Mesodermal cell (in vitro differentiated cells): ENCODE measurements at regions not wholly inside any gene's neighbourhood (a gene's known extent, or its start where the extent isn't known, plus 50 kb on each side); places are given as distances from the start of the nearest gene placed in this dataset.

Experiments used
- H3K27ac ChIP-seq: 2 replicates; pipeline ENCODE4 v1.7.0; 2013; ENCODE audit warnings: mild to moderate bottlenecking, low read depth, low read length, moderate library complexity; ENCODE audit not compliant: severe bottlenecking
- H3K36me3 ChIP-seq: 2 replicates; pipeline ENCODE4 v1.7.1; 2013; ENCODE audit warnings: mild to moderate bottlenecking, low read length, moderate library complexity; ENCODE audit not compliant: control insufficient read depth, insufficient read depth
- H3K4me1 ChIP-seq: one replicate; pipeline ENCODE4 v1.7.1; 2013; ENCODE audit warnings: mild to moderate bottlenecking, low read length; ENCODE audit not compliant: insufficient read depth, control insufficient read depth, poor library complexity, severe bottlenecking
- H3K4me3 ChIP-seq: 2 replicates; pipeline ENCODE4 v1.7.0; 2013; ENCODE audit warnings: low read length, control low read depth, mild to moderate bottlenecking; ENCODE audit not compliant: insufficient read depth, poor library complexity, severe bottlenecking; ENCODE audit errors: extremely low read depth
- H3K9me3 ChIP-seq: 2 replicates; pipeline ENCODE4 v1.7.1; 2013; ENCODE audit warnings: mild to moderate bottlenecking, low read length, moderate library complexity; ENCODE audit not compliant: control insufficient read depth
- WGBS, 2 experiments: methylation state at CpG; one replicate each; pipeline ENCODE4 v1.1.5; 2013; ENCODE audit warnings: missing lambda C conversion rate in 2 of 2; ENCODE audit not compliant: insufficient coverage in 2 of 2; 5-methylcytosine and 5-hydroxymethylcytosine counted together

DNA sequence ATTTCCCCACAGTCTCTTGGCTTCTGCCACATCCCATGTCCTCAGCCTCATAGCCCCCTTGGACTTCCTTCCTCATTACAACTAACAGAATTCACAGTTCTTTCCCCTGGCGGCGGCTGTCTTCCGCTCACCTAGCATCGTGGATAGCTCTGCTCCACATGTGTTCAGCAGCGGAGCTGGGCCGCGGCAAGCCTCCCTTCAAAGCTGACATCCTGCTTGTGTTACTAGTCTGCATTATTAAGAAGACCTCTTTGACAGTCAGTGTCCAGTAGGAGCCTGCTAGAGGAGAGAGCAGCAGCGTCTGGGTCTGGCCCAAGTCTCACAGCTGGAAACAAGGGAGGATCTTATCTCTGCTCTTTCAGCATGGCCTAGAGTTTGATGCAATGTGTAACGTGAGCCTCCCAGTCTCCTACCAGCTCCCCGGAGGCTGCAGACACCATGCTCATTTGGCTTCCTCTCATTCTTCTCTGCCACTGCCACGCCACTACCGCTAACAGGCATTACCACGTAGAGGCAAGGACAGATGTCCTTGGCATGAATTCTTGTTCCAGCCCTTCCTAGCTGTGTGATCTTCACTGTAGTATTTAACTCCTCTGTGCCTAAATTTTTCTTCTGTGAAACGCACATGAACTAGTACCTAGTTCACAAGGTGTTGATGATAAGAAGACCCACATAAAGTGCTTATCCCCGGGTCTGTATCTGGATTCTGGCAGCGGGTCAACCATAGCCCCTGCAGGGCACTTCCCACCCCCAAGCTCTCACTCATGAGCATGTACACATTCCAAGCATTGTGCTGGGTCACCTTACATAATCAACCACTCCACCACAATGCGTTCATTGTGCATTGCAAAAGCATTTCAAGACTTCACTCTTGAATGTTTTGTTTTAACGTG is 107.1 kb upstream of the BACH2 start:
- 50 to 55% methylated on average over 13 to 15 of the region's 18 CpGs for WGBS, 2 experiments
- Histone ChIP-seq H3K27ac (peak overlapping the region; percentile 88), H3K4me1 (peaks cover 36% of the 10 kb centered on the region), H3K9me3 (peaks cover 7% of the 10 kb centered on the region), H3K36me3 (no peaks in the 10 kb centered on the region), H3K4me3 (no peak overlapping the region)

GRCh38 chr6:90402831-90403192 is 106.2 kb upstream of the BACH2 start:
- Histone ChIP-seq H3K36me3 (no peaks in the 10 kb centered on the region), H3K4me1 (peaks cover 43% of the 10 kb centered on the region), H3K27ac (no peak overlapping the region), H3K4me3 (no peak overlapping the region), H3K9me3 (peaks cover 7% of the 10 kb centered on the region)
- WGBS, 2 experiments = 100% methylated on average over 1 of the region's 2 CpGs; no CpG with 5 or more reads in 1 of the 2 experiments

- Histone ChIP-seq H3K4me1 (peaks cover 49% of the 10 kb centered on the region), H3K4me3 (no peak overlapping the region), H3K9me3 (peaks cover 4% of the 10 kb centered on the region), H3K36me3 (no peaks in the 10 kb centered on the region), H3K27ac (no peak overlapping the region)
- 82 to 90% methylated on average over 5 to 6 of the region's 10 CpGs for WGBS, 2 experiments
Measured at GRCh38 chr6:90401933-90402830, 105.5 kb upstream of the BACH2 start.

- Histone ChIP-seq H3K36me3 (no peaks in the 10 kb centered on the region), H3K4me3 (no peak overlapping the region), H3K9me3 (no peaks in the 10 kb centered on the region), H3K4me1 (peaks cover 40% of the 10 kb centered on the region), H3K27ac (no peak overlapping the region)
- WGBS, 2 experiments = 91 to 95% methylated on average over 11 to 12 of the region's 12 CpGs
Measured at GRCh38 chr6:90399970-90400369, 103.3 kb upstream of the BACH2 start.

DNA sequence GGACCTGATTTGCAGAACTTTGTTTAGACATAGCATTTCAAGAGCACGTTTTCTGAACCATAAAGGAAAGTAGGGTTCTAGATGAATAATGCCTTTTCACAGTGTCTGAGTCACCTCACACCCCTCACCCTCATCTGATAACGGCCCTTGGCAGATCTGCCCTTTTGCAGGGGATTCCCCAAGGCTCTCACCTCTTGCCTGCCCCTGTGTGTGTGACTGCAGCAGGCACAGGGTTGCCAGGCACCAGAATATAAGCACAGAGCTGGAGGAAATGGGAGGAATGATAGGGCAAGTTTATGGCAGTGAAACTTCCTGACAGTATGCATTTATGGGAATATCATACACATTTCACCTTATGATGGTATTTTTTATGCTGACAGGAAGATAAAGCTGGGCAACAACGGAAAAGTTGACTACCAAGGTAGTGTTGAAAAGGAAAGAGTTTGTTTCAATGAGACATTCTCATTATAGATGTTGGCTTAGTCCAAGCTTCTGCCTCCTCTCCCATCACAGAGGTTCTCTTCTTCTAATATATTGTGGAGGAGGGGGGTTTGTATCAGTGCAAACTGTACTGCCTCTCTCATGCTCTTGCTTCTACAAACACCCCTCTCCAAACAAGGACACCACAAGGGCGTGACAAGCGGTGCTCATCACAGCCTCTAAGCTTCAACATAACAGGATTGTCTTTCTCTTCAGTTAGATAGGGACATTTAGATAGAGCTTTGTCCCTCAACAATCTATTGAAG is 101.5 kb upstream of the BACH2 start:
- Histone ChIP-seq H3K36me3 (no peaks in the 10 kb centered on the region), H3K4me1 (peaks cover 29% of the 10 kb centered on the region), H3K4me3 (no peak overlapping the region), H3K9me3 (no peaks in the 10 kb centered on the region), H3K27ac (no peak overlapping the region)
- 100% methylated on average over 1 to 2 of the region's 5 CpGs for WGBS, 2 experiments

DNA sequence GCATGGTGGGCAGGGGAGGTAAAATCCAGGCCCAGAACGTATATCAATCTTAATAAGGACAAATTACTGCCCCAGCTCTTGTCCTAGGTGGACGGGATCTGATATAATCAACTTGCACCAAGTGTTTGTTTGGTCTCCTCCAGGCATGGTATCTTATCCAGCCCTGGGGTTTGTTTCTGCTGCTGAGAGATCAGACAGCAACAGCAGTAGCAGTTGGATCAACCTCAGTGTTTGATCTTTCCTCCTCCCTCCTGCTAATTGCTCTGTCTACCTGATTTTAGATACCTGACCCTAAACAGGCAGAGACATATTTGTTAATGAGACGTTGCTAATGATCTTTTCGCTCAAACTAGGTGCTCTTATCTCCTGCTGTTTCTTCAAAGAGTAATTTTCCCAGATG is 100.4 kb upstream of the BACH2 start:
- H3K36me3 ChIP-seq = no peaks in the 10 kb centered on the region
- 83% methylated on average over 2 to 3 of the region's 4 CpGs for WGBS, 2 experiments
- no peaks in the 10 kb centered on the region for H3K9me3 ChIP-seq
- H3K4me1 ChIP-seq = peaks cover 21% of the 10 kb centered on the region
- H3K4me3 ChIP-seq = no peak overlapping the region
- H3K27ac ChIP-seq = no peak overlapping the region

DNA sequence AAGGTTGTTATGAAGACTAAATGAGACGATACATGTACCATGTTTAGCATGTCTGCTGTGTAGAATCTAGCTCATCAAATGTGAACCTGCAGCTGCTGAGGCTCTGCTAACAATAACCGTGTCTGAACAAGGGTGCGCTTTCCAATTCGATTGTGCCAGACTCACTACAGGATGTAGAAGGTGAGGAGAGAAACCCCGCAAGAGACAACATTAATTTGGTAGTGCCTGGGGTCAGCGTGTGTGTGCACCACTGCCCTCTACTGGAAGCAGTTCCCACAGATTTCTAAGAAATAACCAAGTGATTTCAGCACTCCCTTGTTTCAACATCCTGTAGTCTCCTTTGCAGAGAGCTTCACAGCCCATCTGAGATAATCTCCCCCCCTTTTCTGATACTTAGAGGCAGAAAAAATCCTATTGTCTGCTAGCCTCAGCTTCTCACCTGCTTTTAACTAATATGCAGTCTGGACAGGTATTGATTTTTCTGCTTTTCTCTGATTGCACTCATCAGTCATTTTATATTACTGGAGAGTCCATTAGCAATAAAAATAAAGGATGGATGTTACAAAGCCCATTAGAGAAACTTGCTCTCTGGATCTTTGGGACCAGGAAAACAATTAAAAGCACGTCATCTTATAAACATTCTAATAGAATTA is 96.7 kb upstream of the BACH2 start:
- Histone ChIP-seq H3K4me3 (no peak overlapping the region), H3K27ac (no peak overlapping the region), H3K4me1 (peaks cover 17% of the 10 kb centered on the region), H3K36me3 (no peaks in the 10 kb centered on the region), H3K9me3 (no peaks in the 10 kb centered on the region)
- 21 to 43% methylated on average over 4 to 6 of the region's 7 CpGs for WGBS, 2 experiments

DNA sequence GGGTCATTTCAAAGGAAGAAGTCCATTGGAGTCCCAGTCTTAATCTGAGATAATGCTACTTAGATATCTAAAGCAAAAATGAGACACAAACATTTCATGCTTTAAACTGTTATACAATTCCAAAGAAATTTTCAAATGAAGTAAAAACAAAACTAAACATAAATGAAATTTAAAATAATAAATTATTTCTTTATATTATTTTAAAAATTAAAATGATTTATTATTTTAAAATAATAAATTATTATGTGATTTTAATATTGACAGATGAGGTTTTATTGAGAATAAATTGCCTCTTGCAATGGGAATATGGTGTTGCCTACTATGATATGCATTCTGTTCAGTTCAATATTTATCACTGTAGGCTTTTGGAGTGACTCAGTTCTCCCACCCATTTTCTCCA is 93.7 kb upstream of the BACH2 start:
- H3K36me3 ChIP-seq = no peaks in the 10 kb centered on the region
- no peaks in the 10 kb centered on the region for H3K9me3 ChIP-seq
- H3K27ac ChIP-seq = no peak overlapping the region
- H3K4me3 ChIP-seq = no peak overlapping the region
- peaks cover 11% of the 10 kb centered on the region for H3K4me1 ChIP-seq

- peaks cover 11% of the 10 kb centered on the region for H3K4me1 ChIP-seq
- 100% methylated on average over 1 of the region's 5 CpGs; no CpG with 5 or more reads in 1 of the 2 experiments for WGBS, 2 experiments
- no peak overlapping the region for H3K4me3 ChIP-seq
- H3K36me3 ChIP-seq = no peaks in the 10 kb centered on the region
- no peaks in the 10 kb centered on the region for H3K9me3 ChIP-seq
- no peak overlapping the region for H3K27ac ChIP-seq
Measured at GRCh38 chr6:90388395-90388794, 91.8 kb upstream of the BACH2 start.

GRCh38 chr6:90387826-90388225 is 91.2 kb upstream of the BACH2 start:
- 60 to 83% methylated on average over 1 of the region's 1 CpG for WGBS, 2 experiments
- no peaks in the 10 kb centered on the region for H3K36me3 ChIP-seq
- H3K27ac ChIP-seq = no peak overlapping the region
- no peak overlapping the region for H3K4me3 ChIP-seq
- no peaks in the 10 kb centered on the region for H3K9me3 ChIP-seq
- H3K4me1 ChIP-seq = peaks cover 11% of the 10 kb centered on the region
